T-helper 1 cell treated with Interleukin-12 subunit alpha and Interleukin-12 subunit beta and Interleukin-4 antibody, amounts not matched to agents 30 μg/mL and 1 μg/mL, for 36 hours (primary cell): ENCODE measurements at regions not wholly inside any gene's neighbourhood (a gene's known extent, or its start where the extent isn't known, plus 50 kb on each side); places are given as distances from the start of the nearest gene placed in this dataset.

Experiments used
- H3K27ac Mint-ChIP-seq: one replicate; pipeline ENCODE4 v1.8.0; 2021; ENCODE audit warnings: mild to moderate bottlenecking, mixed read lengths
- H3K27me3 Mint-ChIP-seq: one replicate; pipeline ENCODE4 v1.8.0; 2021; ENCODE audit warnings: low read depth, mixed read lengths
- H3K36me3 Mint-ChIP-seq: one replicate; pipeline ENCODE4 v1.8.0; 2021; ENCODE audit warnings: low read depth, mixed read lengths
- H3K4me1 Mint-ChIP-seq: one replicate; pipeline ENCODE4 v1.8.0; 2021; ENCODE audit warnings: low read depth, mixed read lengths
- H3K4me3 Mint-ChIP-seq: one replicate; pipeline ENCODE4 v1.8.0; 2021; ENCODE audit warnings: mild to moderate bottlenecking, moderate library complexity, mixed read lengths
- H3K9me3 Mint-ChIP-seq: one replicate; pipeline ENCODE4 v1.8.0; 2021; ENCODE audit warnings: mixed read lengths

DNA sequence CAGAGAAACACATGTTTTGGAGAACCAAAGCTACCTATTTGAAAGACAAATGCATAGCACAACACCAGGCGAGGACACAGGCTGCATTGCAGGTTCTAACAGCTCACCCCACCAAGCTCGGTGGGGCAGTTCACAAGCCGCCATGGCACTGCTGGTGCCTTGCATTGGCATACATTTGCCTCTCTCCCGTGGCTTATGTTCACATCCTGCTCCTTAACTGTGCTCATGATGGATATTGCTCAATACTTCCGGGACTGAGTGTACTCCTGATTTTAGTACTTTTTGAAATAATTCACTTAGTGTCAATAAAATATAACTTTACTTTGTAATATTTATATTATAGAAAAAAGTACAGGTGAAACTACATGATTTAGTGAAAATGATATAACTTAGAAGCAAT, 1187.4 kb upstream of the NCAM2 start:
- H3K4me3 Mint-ChIP-seq: no peak overlapping the region
- H3K27ac Mint-ChIP-seq: no peak overlapping the region
- H3K4me1 Mint-ChIP-seq: no peaks in the 10 kb centered on the region

DNA sequence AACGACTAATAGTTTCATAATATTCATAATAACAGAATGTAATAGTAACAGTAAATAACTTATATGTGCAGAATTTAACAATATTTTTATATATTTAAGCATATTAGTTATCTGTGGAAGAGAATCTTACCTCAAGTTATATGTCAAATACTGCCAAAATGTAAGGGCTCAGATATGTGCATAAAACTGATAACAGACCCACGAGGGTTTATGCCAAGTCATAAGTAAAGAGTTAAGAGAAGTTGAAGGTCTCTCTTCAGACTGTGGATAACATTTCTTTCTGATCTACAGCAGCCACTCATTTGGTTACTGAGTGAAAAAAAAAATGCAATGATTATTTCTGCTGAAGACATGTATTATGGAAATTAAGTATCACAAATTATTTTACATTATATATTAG, 1167.8 kb upstream of the NCAM2 start:
- H3K9me3 Mint-ChIP-seq: peaks cover 42% of the 10 kb centered on the region
- no peaks in the 10 kb centered on the region for H3K27me3 Mint-ChIP-seq
- H3K36me3 Mint-ChIP-seq: no peaks in the 10 kb centered on the region
- no peak overlapping the region for H3K4me3 Mint-ChIP-seq
- H3K4me1 Mint-ChIP-seq: no peaks in the 10 kb centered on the region
- no peak overlapping the region for H3K27ac Mint-ChIP-seq

More for the DNA sequence above, 1187.4 kb upstream of the NCAM2 start:
- H3K9me3 Mint-ChIP-seq: peaks cover 32% of the 10 kb centered on the region
- H3K36me3 Mint-ChIP-seq: no peaks in the 10 kb centered on the region
- H3K27me3 Mint-ChIP-seq: no peaks in the 10 kb centered on the region

DNA sequence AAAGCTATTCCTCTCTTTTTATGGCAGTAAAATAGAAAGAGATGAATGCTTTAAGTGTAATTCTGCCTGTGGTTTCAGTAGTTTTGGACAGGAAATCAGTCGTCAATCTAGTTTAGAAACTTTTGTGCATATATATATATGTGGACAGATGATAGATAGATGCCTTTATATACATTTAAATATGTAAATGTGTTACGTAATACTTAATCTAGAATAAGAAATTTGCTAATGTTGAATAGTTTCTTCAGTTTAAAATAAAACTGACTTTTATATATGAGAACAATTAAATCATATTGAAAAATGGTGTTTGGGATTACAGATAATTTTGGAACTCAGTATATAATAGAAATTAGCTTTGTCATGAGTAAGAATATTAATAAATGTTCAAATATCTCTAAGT, 1165.7 kb upstream of the NCAM2 start:
- Mint-ChIP-seq H3K36me3 (no peaks in the 10 kb centered on the region), H3K9me3 (peaks cover 42% of the 10 kb centered on the region), H3K27me3 (no peaks in the 10 kb centered on the region), H3K27ac (no peak overlapping the region), H3K4me3 (no peak overlapping the region), H3K4me1 (no peaks in the 10 kb centered on the region)

DNA sequence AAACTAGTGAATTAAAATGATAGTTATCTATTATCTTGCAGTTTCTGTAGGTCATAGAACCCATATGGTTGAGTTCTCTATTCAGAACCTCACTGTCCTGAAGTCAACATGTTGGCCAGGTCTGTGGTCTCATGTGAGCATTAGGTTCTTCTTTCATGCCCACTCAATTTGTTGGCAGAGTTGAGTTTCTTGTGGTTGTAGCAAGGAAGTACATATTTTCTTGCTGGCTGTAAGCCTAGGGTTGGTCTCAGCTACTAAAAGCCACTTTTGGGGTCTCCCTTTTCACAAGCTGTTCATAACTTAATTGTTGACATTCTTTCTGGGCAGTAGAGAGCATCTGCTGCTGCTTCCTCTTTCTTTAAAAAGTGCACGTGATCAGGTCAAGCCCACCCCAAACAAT, 1165.1 kb upstream of the NCAM2 start:
- Mint-ChIP-seq H3K27ac (no peak overlapping the region), H3K36me3 (no peaks in the 10 kb centered on the region), H3K9me3 (peaks cover 37% of the 10 kb centered on the region), H3K4me1 (no peaks in the 10 kb centered on the region), H3K4me3 (no peak overlapping the region), H3K27me3 (no peaks in the 10 kb centered on the region)

DNA sequence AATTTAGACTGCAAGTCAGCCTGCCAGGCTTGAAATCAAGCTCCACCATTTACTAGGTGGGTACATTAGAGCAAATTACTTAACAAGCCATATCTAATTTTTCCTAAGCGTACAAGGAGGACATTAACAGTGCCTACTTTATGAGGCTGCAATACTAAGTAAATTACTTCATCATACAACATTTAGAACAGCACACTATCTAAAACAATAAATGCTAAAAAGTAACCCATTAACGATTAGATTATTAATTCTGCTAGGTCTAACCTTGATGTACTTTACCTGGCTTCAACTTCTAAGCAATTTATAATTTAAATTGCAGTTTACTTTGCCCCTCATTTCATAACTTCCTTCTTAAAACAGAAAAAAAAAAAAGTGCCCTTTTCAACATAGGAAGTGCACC, 1155.6 kb upstream of the NCAM2 start:
- no peaks in the 10 kb centered on the region for H3K27me3 Mint-ChIP-seq
- H3K9me3 Mint-ChIP-seq: peaks cover 16% of the 10 kb centered on the region
- H3K4me1 Mint-ChIP-seq: no peaks in the 10 kb centered on the region
- H3K4me3 Mint-ChIP-seq: no peak overlapping the region
- H3K27ac Mint-ChIP-seq: no peak overlapping the region
- no peaks in the 10 kb centered on the region for H3K36me3 Mint-ChIP-seq

DNA sequence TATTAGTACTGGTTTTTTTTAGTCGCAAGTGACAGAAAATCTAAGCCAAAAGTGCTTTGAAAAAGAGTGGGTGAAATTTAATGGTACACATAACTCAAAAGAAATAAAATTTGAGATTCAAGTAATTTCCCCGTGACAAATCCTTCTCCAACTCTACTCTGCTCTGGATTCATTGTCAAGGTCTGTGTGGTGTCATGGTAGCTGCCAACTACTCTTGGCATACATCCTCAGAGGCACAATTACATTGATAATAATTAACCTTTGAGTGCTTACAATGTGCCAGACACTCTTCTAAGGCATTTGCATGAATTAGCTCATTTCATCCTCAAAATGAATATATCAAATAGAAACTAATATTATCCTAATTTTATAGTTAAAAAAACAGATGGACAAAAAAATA, 1153.9 kb upstream of the NCAM2 start:
- no peak overlapping the region for H3K4me3 Mint-ChIP-seq
- H3K27ac Mint-ChIP-seq: no peak overlapping the region
- no peaks in the 10 kb centered on the region for H3K36me3 Mint-ChIP-seq
- H3K9me3 Mint-ChIP-seq: peaks cover 10% of the 10 kb centered on the region
- no peaks in the 10 kb centered on the region for H3K27me3 Mint-ChIP-seq
- no peaks in the 10 kb centered on the region for H3K4me1 Mint-ChIP-seq

DNA sequence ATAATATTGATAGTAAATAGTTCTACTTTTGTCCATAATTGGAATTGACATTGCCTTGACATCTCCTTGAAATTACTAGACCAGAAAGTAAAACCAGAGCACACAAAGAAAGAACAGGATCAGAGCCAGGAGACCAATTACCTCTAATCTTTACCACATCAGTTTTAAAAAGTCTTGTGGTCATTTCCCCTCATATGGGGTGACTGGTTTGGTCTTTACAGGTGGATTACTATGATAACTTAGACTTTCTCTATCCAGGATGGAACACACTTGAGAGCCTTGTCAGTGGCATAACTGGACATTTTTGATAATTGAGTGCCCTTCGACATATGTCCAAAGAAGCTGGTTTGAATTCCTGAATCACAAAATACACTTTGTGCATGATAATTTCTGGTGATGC, 1148.1 kb upstream of the NCAM2 start:
- H3K27me3 Mint-ChIP-seq: no peaks in the 10 kb centered on the region
- H3K4me3 Mint-ChIP-seq: no peak overlapping the region
- H3K36me3 Mint-ChIP-seq: no peaks in the 10 kb centered on the region
- H3K9me3 Mint-ChIP-seq: peaks cover 14% of the 10 kb centered on the region
- H3K4me1 Mint-ChIP-seq: no peaks in the 10 kb centered on the region
- no peak overlapping the region for H3K27ac Mint-ChIP-seq

DNA sequence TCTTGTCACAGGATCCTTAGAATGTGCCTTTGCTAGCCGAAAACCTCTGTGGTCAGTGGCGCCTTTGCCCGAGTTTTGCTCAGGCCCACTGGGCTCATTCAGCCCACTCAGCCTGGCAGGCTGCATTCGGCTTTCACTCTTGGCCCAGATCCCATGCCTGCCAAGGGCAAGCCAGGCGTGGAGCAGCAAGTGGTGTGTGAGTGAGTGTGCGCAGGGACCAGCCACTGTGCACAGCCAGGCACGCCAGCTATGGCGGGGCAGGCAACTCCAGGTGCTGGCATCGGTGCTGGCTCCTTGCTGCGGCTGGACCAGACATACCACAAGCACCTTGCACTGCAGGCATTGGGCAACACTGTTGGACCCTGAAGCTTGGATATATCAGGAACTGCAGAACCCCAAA, 1145.1 kb upstream of the NCAM2 start:
- Mint-ChIP-seq H3K27me3 (no peaks in the 10 kb centered on the region), H3K9me3 (peaks cover 21% of the 10 kb centered on the region), H3K36me3 (no peaks in the 10 kb centered on the region)

DNA sequence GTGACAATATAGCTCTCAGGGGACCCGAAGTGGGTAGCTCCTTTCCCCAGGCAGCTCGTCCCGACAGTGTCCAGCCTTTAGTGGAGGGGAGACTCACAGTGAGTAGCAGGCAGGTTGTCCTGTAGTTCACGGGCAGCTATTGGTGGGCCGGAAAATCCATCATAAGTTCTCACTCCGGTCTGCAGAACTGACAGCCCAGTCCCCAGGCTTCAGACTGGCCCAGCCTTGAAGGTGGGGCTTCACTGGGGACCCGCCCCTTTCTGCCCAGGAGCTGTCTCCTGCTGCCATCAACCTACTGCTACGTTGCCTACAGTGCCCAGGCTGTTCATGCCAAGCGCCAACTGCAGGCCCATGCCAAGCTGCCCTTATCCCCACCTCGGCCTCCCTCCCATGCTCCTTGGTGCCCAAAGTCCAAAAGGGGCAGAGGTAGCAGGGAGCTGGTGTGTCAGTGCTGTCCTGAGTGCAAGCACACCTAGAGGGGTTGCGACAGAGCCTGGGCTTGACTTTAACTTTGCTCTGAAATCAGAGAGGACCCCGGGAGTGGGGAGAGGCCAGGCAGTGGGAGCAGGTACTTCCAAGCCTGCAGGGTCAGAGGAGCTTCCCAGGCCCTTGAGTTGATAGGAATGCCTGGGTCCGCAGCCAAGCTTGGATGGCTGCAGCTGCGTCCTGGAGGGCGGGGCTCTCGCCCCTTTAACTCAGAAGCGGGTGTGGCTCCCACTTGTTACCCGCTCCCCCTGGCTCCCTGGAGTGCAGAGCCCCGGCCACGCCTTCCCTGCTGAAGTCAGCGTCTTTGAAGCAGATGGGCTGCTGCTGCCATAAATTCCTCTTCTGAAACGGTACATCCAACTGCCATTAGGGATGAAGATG, 1144.3 kb upstream of the NCAM2 start:
- Mint-ChIP-seq H3K4me1 (no peaks in the 10 kb centered on the region), H3K27me3 (no peaks in the 10 kb centered on the region), H3K36me3 (no peaks in the 10 kb centered on the region), H3K27ac (no peak overlapping the region), H3K9me3 (peaks cover 21% of the 10 kb centered on the region), H3K4me3 (no peak overlapping the region)

More for the DNA sequence above, 1145.1 kb upstream of the NCAM2 start:
- H3K27ac Mint-ChIP-seq: no peak overlapping the region
- H3K4me3 Mint-ChIP-seq: no peak overlapping the region
- no peaks in the 10 kb centered on the region for H3K4me1 Mint-ChIP-seq

DNA sequence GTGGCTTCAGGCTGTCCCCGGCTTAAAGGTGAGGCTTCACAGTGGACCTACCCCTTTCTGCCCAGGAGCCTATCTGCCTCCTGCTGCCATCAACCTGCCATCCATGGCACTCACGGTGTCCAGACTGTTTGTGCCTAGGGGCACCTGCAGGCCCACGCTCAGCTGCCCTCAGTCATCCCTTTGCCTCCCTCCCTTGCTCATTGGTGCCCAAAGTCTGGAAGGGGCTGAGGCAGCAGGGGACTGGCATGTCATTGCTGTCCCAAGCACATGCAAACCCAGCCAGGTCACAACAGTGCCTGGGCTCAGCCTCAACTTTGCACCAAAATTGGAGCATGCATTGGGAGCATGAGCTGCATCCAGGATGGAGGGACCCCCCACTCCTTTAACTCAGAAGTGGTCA, 1142.7 kb upstream of the NCAM2 start:
- no peak overlapping the region for H3K4me3 Mint-ChIP-seq
- no peaks in the 10 kb centered on the region for H3K36me3 Mint-ChIP-seq
- no peaks in the 10 kb centered on the region for H3K27me3 Mint-ChIP-seq
- H3K9me3 Mint-ChIP-seq: peaks cover 24% of the 10 kb centered on the region
- H3K4me1 Mint-ChIP-seq: no peaks in the 10 kb centered on the region
- H3K27ac Mint-ChIP-seq: no peak overlapping the region

DNA sequence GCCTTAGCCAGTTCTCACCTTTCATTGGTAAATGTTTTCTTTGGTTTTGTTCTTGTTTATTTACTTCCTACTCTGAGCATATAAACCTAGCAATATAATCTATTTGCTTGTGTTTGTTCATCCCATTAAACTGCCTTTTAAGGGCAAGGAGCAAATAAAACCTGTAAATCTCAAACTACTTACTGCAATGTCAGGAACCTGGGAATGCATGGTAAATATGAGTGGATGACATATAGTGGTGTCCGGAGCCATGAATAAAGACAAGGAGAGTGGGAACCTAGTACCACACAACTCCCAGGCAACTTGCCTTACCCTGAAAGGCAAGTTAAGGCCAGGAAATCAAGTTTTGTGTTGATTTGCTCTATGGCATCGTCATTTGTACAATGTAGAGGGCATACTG, 1133.7 kb upstream of the NCAM2 start:
- no peaks in the 10 kb centered on the region for H3K36me3 Mint-ChIP-seq
- H3K4me1 Mint-ChIP-seq: no peaks in the 10 kb centered on the region
- no peak overlapping the region for H3K27ac Mint-ChIP-seq
- peaks cover 11% of the 10 kb centered on the region for H3K9me3 Mint-ChIP-seq
- no peaks in the 10 kb centered on the region for H3K27me3 Mint-ChIP-seq
- no peak overlapping the region for H3K4me3 Mint-ChIP-seq

DNA sequence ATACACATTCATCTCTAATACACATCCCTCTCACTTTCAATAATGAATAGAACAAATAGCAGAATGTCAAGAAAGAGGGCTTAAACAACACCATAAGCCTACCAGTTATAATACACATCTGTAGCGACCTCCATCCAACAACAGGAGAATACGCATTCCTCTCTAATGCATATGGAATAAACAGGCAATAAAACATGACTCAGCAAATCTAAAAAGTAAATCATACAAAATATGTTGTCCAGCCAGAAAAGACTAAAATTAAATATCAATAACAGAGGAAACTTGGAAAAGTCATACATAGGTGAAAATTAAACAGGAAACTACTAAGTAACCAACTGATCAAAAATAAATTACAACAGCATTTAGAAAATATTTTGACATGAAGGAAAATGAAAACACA, 1127.5 kb upstream of the NCAM2 start:
- Mint-ChIP-seq H3K36me3 (no peaks in the 10 kb centered on the region), H3K4me3 (no peak overlapping the region), H3K4me1 (no peaks in the 10 kb centered on the region), H3K27ac (no peak overlapping the region), H3K9me3 (peaks cover 22% of the 10 kb centered on the region), H3K27me3 (no peaks in the 10 kb centered on the region)

DNA sequence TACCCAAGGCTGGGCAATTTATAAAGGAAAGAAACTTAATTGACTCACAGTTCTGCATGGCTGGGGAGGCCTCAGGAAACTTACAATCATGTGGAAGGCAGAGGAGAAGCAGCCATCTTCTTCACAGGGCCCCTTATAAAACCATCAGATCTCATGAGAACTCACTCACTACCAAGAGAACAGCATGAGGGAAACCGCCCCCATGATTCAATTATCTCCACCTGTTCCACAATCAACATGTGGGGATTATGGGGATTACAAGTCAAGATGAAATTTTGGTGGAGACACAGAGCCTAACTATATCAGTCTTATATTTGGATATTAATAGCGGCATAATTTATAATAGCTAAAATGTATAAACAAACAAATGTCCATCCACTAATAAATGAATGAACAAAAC, 1123.7 kb upstream of the NCAM2 start:
- Mint-ChIP-seq H3K4me1 (no peaks in the 10 kb centered on the region), H3K27me3 (no peaks in the 10 kb centered on the region), H3K4me3 (no peak overlapping the region), H3K36me3 (no peaks in the 10 kb centered on the region), H3K27ac (no peak overlapping the region), H3K9me3 (peaks cover 33% of the 10 kb centered on the region)

DNA sequence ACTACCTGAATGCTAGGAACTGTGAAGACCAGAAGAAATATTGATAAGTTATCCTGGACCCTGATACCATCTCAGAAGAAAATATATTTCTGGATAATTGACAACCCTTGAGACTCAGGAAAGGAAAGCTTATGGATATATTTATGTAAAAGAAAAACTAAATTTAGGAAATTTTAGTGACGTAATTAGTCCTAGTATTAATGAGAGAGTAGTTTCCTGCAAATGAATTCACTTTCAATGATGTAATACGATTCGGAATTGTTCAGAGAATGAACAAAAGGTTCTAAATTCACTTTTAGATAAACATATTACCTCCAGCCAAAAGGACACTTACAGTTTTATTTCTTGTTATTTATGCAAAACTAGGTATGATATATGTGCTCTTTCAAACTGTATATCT, 1120.1 kb upstream of the NCAM2 start:
- no peaks in the 10 kb centered on the region for H3K36me3 Mint-ChIP-seq
- H3K9me3 Mint-ChIP-seq: peaks cover 28% of the 10 kb centered on the region
- no peak overlapping the region for H3K4me3 Mint-ChIP-seq
- H3K4me1 Mint-ChIP-seq: no peaks in the 10 kb centered on the region
- no peaks in the 10 kb centered on the region for H3K27me3 Mint-ChIP-seq
- H3K27ac Mint-ChIP-seq: no peak overlapping the region

DNA sequence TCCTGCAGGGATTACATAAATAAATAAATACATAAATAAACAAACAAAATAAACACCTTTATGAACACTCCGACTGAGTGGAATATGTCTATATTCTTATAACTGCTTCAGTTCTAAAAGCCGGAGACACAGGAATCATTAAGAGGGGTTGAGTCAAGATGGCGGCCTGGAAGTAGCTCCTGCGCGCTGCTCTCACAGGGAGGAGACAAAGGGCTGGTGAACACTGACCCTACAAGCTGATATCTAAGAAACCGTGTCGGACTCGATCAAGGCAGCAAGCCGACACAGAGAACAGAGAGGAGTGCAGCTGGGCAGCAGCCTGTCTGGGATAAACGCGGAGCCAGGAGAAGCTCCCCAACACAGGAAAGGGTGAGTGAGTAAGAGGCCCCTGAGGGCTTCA, 1098.6 kb upstream of the NCAM2 start:
- Mint-ChIP-seq H3K9me3 (peaks cover 33% of the 10 kb centered on the region), H3K27me3 (no peaks in the 10 kb centered on the region), H3K36me3 (no peaks in the 10 kb centered on the region), H3K4me1 (no peaks in the 10 kb centered on the region), H3K27ac (no peak overlapping the region), H3K4me3 (no peak overlapping the region)

DNA sequence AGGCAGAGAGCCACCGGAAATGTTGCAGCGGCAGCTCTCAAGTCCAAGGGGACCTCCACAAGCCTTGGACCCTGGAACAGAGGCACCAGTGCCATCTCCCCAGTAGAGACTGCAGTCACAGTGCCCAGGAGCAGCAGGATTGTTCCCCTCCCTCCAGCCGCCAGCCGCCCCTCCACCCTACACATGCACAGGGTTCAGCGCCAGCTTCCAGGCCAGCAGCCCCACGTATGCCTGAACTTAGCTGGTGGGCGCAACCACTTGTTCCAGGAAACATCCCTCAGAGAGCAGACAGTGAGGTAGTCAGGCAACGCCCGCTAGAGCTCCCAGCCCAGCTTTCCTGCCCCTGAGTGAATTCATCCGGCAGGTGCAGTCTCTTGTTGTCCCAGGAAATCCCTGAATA, 1098.1 kb upstream of the NCAM2 start:
- H3K36me3 Mint-ChIP-seq: no peaks in the 10 kb centered on the region
- H3K4me3 Mint-ChIP-seq: no peak overlapping the region
- no peak overlapping the region for H3K27ac Mint-ChIP-seq
- peaks cover 33% of the 10 kb centered on the region for H3K9me3 Mint-ChIP-seq
- no peaks in the 10 kb centered on the region for H3K27me3 Mint-ChIP-seq
- no peaks in the 10 kb centered on the region for H3K4me1 Mint-ChIP-seq
